Superior temporal gyrus (tissue), 1 donor: ENCODE measurements at regions not wholly inside any gene's neighbourhood (a gene's known extent, or its start where the extent isn't known, plus 50 kb on each side); places are given as distances from the start of the nearest gene placed in this dataset.
"Not testable (repeated sequence)": the region's sequence is repeated elsewhere in the genome, so short reads cannot be mapped to it uniquely, and the experiment has no call there.

Experiments
- DNase-seq: peaks from one replicate; pipeline ENCODE4 v3.0.0-alpha.2; 2016; ENCODE audit errors: extremely low spot score

GRCh38 chr21:22164912-22165311 lies 1166.7 kb downstream of the NCAM2 start:
- DNase-seq: no peak

GRCh38 chr21:22174746-22175145 lies 1176.5 kb downstream of the NCAM2 start:
- DNase-seq: no peak

GRCh38 chr21:22189278-22189677 lies 1191.1 kb downstream of the NCAM2 start:
- DNase-seq: no peak

GRCh38 chr21:22191581-22191980 lies 1193.4 kb downstream of the NCAM2 start:
- no peak for DNase-seq

- DNase-seq: no peak
These were observed 1194.6 kb downstream of the NCAM2 start for GRCh38 chr21:22192766-22193165.

- not testable (repeated sequence) for DNase-seq
These were observed 1196.8 kb downstream of the NCAM2 start for GRCh38 chr21:22194986-22195385.

GRCh38 chr21:22200378-22201092 lies 1202.3 kb downstream of the NCAM2 start:
- no peak for DNase-seq

GRCh38 chr21:22201126-22201525 lies 1202.9 kb downstream of the NCAM2 start:
- no peak for DNase-seq

- DNase-seq: no peak
These were observed 1203.5 kb downstream of the NCAM2 start for GRCh38 chr21:22201669-22202068.

- DNase-seq: no peak
These were observed 1211.1 kb downstream of the NCAM2 start for GRCh38 chr21:22209304-22209700.

GRCh38 chr21:22211943-22212342 lies 1213.7 kb downstream of the NCAM2 start:
- DNase-seq: no peak

GRCh38 chr21:22223385-22223784 lies 1225.2 kb downstream of the NCAM2 start:
- no peak for DNase-seq

- no peak for DNase-seq
These were observed 1226.1 kb downstream of the NCAM2 start for GRCh38 chr21:22224261-22224660.

- DNase-seq: no peak
These were observed 1227.1 kb downstream of the NCAM2 start for GRCh38 chr21:22225299-22225698.

GRCh38 chr21:22231013-22231412 lies 1232.8 kb downstream of the NCAM2 start:
- DNase-seq: no peak

- no peak for DNase-seq
These were observed 1237.8 kb downstream of the NCAM2 start for GRCh38 chr21:22235866-22236590.

GRCh38 chr21:22244516-22244915 lies 1246.3 kb downstream of the NCAM2 start:
- DNase-seq: no peak

- no peak for DNase-seq
These were observed 1252.1 kb downstream of the NCAM2 start for GRCh38 chr21:22250355-22250754.

- no peak for DNase-seq
These were observed 1255.6 kb downstream of the NCAM2 start for GRCh38 chr21:22253761-22254160.

- DNase-seq: no peak
These were observed 1260.6 kb downstream of the NCAM2 start for GRCh38 chr21:22258821-22259220.

- DNase-seq: no peak
These were observed 1262.1 kb downstream of the NCAM2 start for GRCh38 chr21:22260274-22260673.

- no peak for DNase-seq
These were observed 1265.7 kb downstream of the NCAM2 start for GRCh38 chr21:22263890-22264289.

GRCh38 chr21:22277341-22277740 lies 1279.1 kb downstream of the NCAM2 start:
- no peak for DNase-seq
